Omental fat pad (tissue), 3 donors: ENCODE measurements at regions not wholly inside any gene's neighbourhood (a gene's known extent, or its start where the extent isn't known, plus 50 kb on each side); places are given as distances from the start of the nearest gene placed in this dataset.

Experiments
- ATAC-seq: fragments of 150-250 bp; one replicate; pipeline ENCODE4 v1.9.1; 2016; ENCODE audit warnings: mild to moderate bottlenecking, moderate library complexity; ENCODE audit not compliant: low FRiP score
- DNase-seq: peaks from one replicate; pipeline ENCODE4 v3.0.0-alpha.2; 2019; ENCODE audit warnings: low spot score
- TF ChIP-seq, protein P1 (sequence below), 3 donors: fragments of 450-650 bp; IDR thresholded peaks; one replicate each; pipeline ENCODE4 v1.5.1; 2016 to 2017; ENCODE audit warnings: antibody characterized with exemption in 3 of 3, mild to moderate bottlenecking in 3 of 3, moderate library complexity in 2 of 3

DNA sequence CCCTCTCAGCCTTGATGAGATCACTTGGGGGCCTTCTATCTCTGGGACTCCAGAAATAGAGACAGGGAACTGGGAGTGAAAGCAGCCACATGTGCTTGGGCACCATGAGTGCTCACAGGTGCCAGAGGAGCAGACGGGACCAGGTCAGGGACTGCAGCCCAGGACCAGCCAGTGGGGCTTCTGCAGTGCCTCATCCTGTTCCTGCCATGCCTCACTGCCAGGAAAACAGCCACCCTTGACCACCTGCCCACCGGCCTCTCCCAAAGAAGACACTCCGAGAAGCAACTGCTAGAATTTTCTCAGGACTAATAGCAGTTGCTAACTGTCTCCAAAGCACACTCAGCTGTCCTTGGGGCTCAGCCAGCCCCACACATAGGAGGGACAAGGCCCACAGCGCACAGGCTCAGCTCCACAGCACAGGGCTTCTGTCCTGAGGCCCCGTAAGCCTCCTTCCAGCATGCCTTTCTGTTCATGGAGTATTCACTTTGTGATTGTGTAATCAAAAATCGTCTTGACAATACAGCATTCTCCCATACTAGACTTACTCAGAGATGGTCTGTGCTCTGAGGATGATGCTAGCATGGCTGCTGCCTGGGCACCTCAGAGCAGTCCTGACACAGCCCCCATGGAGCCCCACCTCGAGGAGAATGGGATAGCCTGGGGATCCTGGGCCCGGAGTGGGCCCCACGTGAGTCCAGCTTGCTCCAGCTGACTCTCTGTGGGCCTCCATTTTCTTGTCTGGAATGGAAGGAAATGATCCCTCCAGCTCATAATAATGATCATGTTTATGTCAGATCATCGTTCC is 115.7 kb upstream of the RET start:
- TF ChIP-seq, protein P1, sequence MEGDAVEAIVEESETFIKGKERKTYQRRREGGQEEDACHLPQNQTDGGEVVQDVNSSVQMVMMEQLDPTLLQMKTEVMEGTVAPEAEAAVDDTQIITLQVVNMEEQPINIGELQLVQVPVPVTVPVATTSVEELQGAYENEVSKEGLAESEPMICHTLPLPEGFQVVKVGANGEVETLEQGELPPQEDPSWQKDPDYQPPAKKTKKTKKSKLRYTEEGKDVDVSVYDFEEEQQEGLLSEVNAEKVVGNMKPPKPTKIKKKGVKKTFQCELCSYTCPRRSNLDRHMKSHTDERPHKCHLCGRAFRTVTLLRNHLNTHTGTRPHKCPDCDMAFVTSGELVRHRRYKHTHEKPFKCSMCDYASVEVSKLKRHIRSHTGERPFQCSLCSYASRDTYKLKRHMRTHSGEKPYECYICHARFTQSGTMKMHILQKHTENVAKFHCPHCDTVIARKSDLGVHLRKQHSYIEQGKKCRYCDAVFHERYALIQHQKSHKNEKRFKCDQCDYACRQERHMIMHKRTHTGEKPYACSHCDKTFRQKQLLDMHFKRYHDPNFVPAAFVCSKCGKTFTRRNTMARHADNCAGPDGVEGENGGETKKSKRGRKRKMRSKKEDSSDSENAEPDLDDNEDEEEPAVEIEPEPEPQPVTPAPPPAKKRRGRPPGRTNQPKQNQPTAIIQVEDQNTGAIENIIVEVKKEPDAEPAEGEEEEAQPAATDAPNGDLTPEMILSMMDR (IDR thresholded peaks at IDR 0.05): no peak
- DNase-seq: peak; percentile 16
- ATAC-seq: no peak

DNA sequence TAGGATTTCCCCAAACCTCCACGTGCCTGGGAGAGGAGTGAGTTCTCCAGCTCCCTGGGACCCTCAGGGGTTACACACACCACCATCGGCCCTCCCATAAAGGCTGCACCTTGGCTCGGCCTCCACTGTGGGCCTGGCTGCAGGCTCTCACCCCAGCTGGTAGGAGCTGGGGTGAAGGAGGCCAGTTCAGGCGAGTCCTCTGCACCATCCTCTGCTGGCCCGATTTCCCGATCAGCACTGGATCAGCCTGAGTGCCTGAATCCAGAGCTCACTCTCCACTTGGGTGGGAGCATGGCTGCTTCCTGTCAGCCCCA is 115.1 kb upstream of the RET start:
- ATAC-seq (no peak), DNase-seq (no peak)
- TF ChIP-seq, protein P1 (IDR thresholded peaks at IDR 0.05): no peak

DNA sequence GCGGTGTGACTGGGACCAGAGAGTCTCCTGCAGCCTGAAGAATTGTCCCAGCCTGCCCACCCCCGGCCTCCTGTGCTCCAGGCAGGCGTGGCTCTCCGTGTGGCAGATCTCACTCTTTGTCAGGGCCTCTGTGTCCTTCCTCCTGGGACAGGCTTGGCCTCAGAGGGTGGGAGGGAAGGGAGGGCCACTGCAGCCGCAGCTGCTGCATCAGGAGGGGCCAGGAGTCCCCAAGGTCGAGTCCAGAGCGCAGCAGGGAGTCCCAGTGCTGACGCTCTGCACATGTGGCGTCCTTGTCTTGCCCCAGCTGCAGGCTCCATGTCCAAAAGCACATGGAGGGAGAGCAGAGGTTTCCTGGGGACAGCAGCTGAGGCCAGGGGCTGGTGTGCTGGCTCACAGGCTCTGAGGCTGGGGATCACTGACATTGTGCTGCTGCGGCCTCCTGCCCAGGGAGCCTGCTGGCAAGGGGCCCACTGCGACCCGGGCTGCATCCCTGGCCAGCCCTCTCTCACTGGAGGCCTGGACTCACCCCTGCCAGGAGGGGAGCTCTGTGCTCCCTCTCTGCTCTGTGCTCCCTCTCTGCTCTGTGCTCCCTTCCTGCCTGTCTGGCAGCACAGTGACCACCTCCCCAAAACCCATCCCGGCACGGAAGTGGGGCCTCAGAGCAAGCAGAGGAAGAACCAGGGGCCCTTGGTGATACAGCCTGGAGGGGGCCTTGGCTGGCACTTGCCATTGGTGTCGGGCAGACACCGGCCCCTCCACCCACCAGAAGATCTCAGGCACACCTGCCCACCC is 114.6 kb upstream of the RET start:
- TF ChIP-seq, protein P1 (IDR thresholded peaks at IDR 0.05): no peak
- ATAC-seq: no peak
- peak; percentile 10 for DNase-seq

DNA sequence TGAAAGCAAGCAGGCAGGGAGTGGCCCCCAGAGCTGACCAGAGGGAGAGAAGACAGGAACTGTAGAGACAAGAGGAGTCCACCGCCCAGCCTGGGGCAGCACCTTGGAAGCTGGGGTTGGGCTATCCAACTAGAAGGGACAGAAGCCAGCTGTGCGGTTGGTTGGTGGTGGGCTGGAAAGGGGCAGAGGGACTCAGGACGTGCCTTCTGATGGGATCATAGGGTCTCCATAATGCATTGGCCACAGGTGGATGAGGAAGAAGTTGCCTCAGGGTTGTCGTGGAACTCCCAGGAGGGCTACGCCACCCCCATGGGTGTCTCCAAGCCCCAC is 114.0 kb upstream of the RET start:
- TF ChIP-seq, protein P1 (IDR thresholded peaks at IDR 0.05): no peak
- ATAC-seq: no peak
- DNase-seq: peak; percentile 14

DNA sequence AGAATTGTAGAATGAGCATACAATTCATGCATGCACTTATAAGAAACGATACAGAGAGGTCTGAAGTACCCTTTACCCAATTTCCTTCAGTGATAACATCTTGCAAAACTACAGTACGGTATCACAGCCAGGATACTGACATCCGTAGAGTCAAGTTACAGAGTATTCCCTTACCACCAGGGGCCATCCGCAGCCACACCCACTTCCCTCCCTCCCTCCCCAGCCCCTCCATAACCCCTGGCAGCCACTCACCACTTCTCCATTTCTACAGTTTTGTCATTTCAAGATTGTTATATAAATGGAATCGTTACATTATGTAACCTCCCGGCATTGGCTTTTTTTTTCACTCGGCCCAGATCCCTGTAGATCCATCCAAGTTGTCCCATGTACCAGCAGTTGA is 113.6 kb upstream of the RET start:
- no peak for DNase-seq
- TF ChIP-seq, protein P1 (IDR thresholded peaks at IDR 0.05): no peak
- ATAC-seq: no peak

DNA sequence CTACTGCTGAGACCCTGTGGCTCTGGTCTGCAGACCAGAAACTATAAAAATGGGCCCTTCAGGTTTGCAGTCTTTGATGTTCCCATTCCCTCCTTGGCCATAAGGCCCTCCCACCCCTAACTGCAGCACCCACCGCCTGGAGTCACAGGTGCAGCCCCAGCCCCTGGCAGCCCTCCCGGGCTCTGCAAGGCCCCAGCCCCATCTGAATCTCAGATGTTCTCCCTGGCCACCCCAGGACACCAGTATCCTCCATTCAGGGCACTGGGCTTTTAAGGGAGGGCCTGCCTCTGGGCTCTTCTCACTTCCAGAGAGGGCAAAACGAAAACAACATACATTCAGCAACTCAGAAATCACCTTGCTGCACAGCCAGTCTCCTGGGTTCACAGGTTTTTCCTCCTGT is 107.7 kb upstream of the RET start:
- no peak for ATAC-seq
- no peak for DNase-seq
- TF ChIP-seq, protein P1 (IDR thresholded peaks at IDR 0.05): no peak

DNA sequence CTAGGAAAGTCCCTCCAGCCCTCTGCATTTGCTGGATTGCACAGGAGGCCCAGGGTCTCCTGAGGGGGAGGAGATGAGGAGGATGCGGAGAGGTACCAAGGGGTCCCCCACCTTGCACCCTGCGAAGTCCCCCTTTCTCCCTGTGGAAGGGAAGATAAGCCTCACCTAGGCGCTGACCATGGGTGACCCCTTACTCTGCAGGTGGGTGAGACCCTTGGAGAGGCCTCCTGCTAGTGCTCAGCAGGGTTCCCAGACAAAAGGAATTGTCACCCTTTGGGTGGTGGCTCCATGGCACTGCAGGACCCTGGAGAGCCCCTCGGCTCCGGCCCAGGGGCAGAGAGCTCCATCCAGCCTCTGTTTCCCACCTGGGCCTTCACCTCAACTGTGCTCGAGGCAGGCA is 107.0 kb upstream of the RET start:
- ATAC-seq (no peak), DNase-seq (no peak)
- TF ChIP-seq, protein P1 (IDR thresholded peaks at IDR 0.05): no peak
